ENCODE measurements at regions not wholly inside any gene's neighbourhood (a gene's known extent, or its start where the extent isn't known, plus 50 kb on each side); places are given as distances from the start of the nearest gene placed in this dataset.

GRCh38 chr9:108167136-108167900, 677.7 kb upstream of the KLF4 start:
- no peak for DNase-seq

GRCh38 chr9:108166519-108166918, 677.0 kb upstream of the KLF4 start:
- DNase-seq: no peak

- no peak for DNase-seq
Measured at GRCh38 chr9:108163321-108164005, 673.9 kb upstream of the KLF4 start.

- DNase-seq: no peak
Measured at GRCh38 chr9:108162664-108163063, 673.1 kb upstream of the KLF4 start.

GRCh38 chr9:108161503-108161902, 671.9 kb upstream of the KLF4 start:
- no peak for DNase-seq

GRCh38 chr9:108160706-108161355, 671.3 kb upstream of the KLF4 start:
- no peak for DNase-seq

- DNase-seq: no peak
Measured at GRCh38 chr9:108160039-108160438, 670.5 kb upstream of the KLF4 start.

- no peak for DNase-seq
Measured at GRCh38 chr9:108158236-108158995, 668.8 kb upstream of the KLF4 start.

- DNase-seq: no peak
Measured at GRCh38 chr9:108156270-108156998, 666.9 kb upstream of the KLF4 start.

- no peak for DNase-seq
Measured at GRCh38 chr9:108153416-108153815, 663.8 kb upstream of the KLF4 start.

GRCh38 chr9:108150736-108151586, 661.4 kb upstream of the KLF4 start:
- no peak for DNase-seq

GRCh38 chr9:108149326-108149725, 659.8 kb upstream of the KLF4 start:
- no peak for DNase-seq

GRCh38 chr9:108142504-108143201, 653.1 kb upstream of the KLF4 start:
- no peak for DNase-seq

- DNase-seq: no peak
Measured at GRCh38 chr9:108142142-108142503, 652.6 kb upstream of the KLF4 start.

GRCh38 chr9:108139900-108140299, 650.3 kb upstream of the KLF4 start:
- DNase-seq: no peak

GRCh38 chr9:108138516-108138915, 648.9 kb upstream of the KLF4 start:
- no peak for DNase-seq

GRCh38 chr9:108136656-108137055, 647.1 kb upstream of the KLF4 start:
- DNase-seq: no peak

GRCh38 chr9:108134486-108135128, 645.0 kb upstream of the KLF4 start:
- no peak for DNase-seq

- no peak for DNase-seq
Measured at GRCh38 chr9:108133680-108134079, 644.1 kb upstream of the KLF4 start.

GRCh38 chr9:108133101-108133500, 643.5 kb upstream of the KLF4 start:
- DNase-seq: no peak
